ENCODE measurements at regions not wholly inside any gene's neighbourhood (a gene's known extent, or its start where the extent isn't known, plus 50 kb on each side); places are given as distances from the start of the nearest gene placed in this dataset.

- TF ChIP-seq DPF2 (IDR thresholded peaks at IDR 0.05) (no peak), NFE2L1 (tag; IDR thresholded peaks at IDR 0.05; ENCODE audit: borderline replicate concordance, low read depth) (no peak), MBD2 (IDR thresholded peaks at IDR 0.05; ENCODE audit: borderline replicate concordance, low read depth) (no peak), EZH2 (IDR thresholded peaks at IDR 0.05; ENCODE audit: borderline replicate concordance, low read depth, low read length) (no peak), RBM14 (IDR thresholded peaks at IDR 0.05; ENCODE audit: borderline replicate concordance, insufficient read depth, low read depth, low read length) (no peak), ZNF507 (tag; conservative IDR thresholded peaks at IDR 0.05) (no peak), CTCF (IDR thresholded peaks at IDR 0.05 in 2 of 3, conservative IDR thresholded peaks at IDR 0.05 in 1 of 3; ENCODE audit: insufficient read depth in 2 of 3, low read depth in 1 of 3, low read length in 3 of 3) (no peak), IRF2 (CRISPR knock-in tag; IDR thresholded peaks at IDR 0.05) (no peak), TAL1 (IDR thresholded peaks at IDR 0.05) (no peak), ZNF263 (CRISPR knock-in tag; IDR thresholded peaks at IDR 0.05; ENCODE audit: borderline replicate concordance) (no peak), ZNF282 (CRISPR knock-in tag; IDR thresholded peaks at IDR 0.05) (no peak), ZFP1 (CRISPR knock-in tag; IDR thresholded peaks at IDR 0.05) (no peak), CHD4 (IDR thresholded peaks at IDR 0.05; ENCODE audit: insufficient read depth, insufficient replicate concordance, low read depth, low read length, poor library complexity, severe bottlenecking) (no peak)
These were observed 523.1 kb downstream of the SPATA31D1 start for GRCh38 chr9:82511626-82512025.

Data from K562 (cell line).